H9 (cell line): ENCODE measurements at regions not wholly inside any gene's neighbourhood (a gene's known extent, or its start where the extent isn't known, plus 50 kb on each side); places are given as distances from the start of the nearest gene placed in this dataset.

Experiments used
- DNase-seq: peaks from one replicate; pipeline ENCODE4 v3.0.0-alpha.2; 2017
- H2AFZ ChIP-seq: one replicate; pipeline ENCODE4 v1.6.1; 2013; ENCODE audit warnings: mild to moderate bottlenecking, low read length, control low read depth, moderate library complexity
- H2AK5ac ChIP-seq: 2 replicates; pipeline ENCODE4 v1.6.1; 2013; ENCODE audit warnings: low read length, control low read depth, mixed read lengths; ENCODE audit not compliant: insufficient read length
- H2BK120ac ChIP-seq: one replicate; pipeline ENCODE4 v1.6.1; 2013; ENCODE audit warnings: low read depth, mild to moderate bottlenecking, low read length, control low read depth, inconsistent platforms; ENCODE audit not compliant: poor library complexity, severe bottlenecking
- H2BK12ac ChIP-seq: 2 replicates; pipeline ENCODE4 v1.6.1; 2013; ENCODE audit warnings: low read length, control low read depth, mixed read lengths, low read depth; ENCODE audit not compliant: insufficient read length
- H2BK15ac ChIP-seq: 2 replicates; pipeline ENCODE4 v1.6.1; 2013; ENCODE audit warnings: low read depth, low read length, control low read depth
- H2BK20ac ChIP-seq: one replicate; pipeline ENCODE4 v1.6.1; 2013; ENCODE audit warnings: low read depth, mild to moderate bottlenecking, low read length, control low read depth, inconsistent platforms; ENCODE audit not compliant: poor library complexity, severe bottlenecking
- H2BK5ac ChIP-seq: 2 replicates; pipeline ENCODE4 v1.6.1; 2013; ENCODE audit warnings: low read length, control low read depth, mixed read lengths; ENCODE audit not compliant: insufficient read length
- H3K14ac ChIP-seq: 2 replicates; pipeline ENCODE4 v1.6.1; 2013; ENCODE audit warnings: low read length, control low read depth; ENCODE audit not compliant: insufficient read depth
- H3K18ac ChIP-seq: 2 replicates; pipeline ENCODE4 v1.6.1; 2013; ENCODE audit warnings: low read depth, mild to moderate bottlenecking, mixed read lengths, low read length, control low read depth; ENCODE audit not compliant: insufficient read length
- H3K23ac ChIP-seq: 2 replicates; pipeline ENCODE4 v1.6.1; 2013; ENCODE audit warnings: low read length, control low read depth, mixed read lengths, low read depth; ENCODE audit not compliant: insufficient read length
- H3K23me2 ChIP-seq: 2 replicates; pipeline ENCODE4 v1.6.1; 2013; ENCODE audit warnings: low read depth, mild to moderate bottlenecking, mixed read lengths, low read length, control low read depth; ENCODE audit not compliant: insufficient read length, poor library complexity, severe bottlenecking
- H3K27ac ChIP-seq: 2 replicates; pipeline ENCODE4 v1.5.1; 2013; ENCODE audit warnings: low read length, control low read depth, mixed read lengths, low read depth; ENCODE audit not compliant: insufficient read length
- H3K27me3 ChIP-seq: 2 replicates; pipeline ENCODE4 v1.6.1; 2013; ENCODE audit warnings: low read length, control low read depth, inconsistent platforms; ENCODE audit not compliant: insufficient read depth
- H3K4ac ChIP-seq: 2 replicates; pipeline ENCODE4 v1.6.1; 2013; ENCODE audit warnings: low read depth, mild to moderate bottlenecking, control low read depth, inconsistent platforms, low read length, moderate library complexity
- H3K4me1 ChIP-seq: 2 replicates; pipeline ENCODE4 v1.6.1; 2013; ENCODE audit warnings: low read length, control low read depth, inconsistent platforms; ENCODE audit not compliant: insufficient read depth
- H3K4me2 ChIP-seq: 2 replicates; pipeline ENCODE4 v1.6.1; 2013; ENCODE audit warnings: low read length, control low read depth, mixed read lengths; ENCODE audit not compliant: insufficient read length, insufficient read depth
- H3K56ac ChIP-seq: 2 replicates; pipeline ENCODE4 v1.6.1; 2013; ENCODE audit warnings: low read depth, mild to moderate bottlenecking, mixed read lengths, low read length, control low read depth; ENCODE audit not compliant: insufficient read length
- H3K79me1 ChIP-seq: 2 replicates; pipeline ENCODE4 v1.6.1; 2013; ENCODE audit warnings: low read depth, mild to moderate bottlenecking, moderate library complexity, low read length, control low read depth, inconsistent platforms; ENCODE audit not compliant: insufficient read depth, poor library complexity, severe bottlenecking
- H3K79me2 ChIP-seq: 2 replicates; pipeline ENCODE4 v1.6.1; 2013; ENCODE audit warnings: low read length, control low read depth, inconsistent platforms; ENCODE audit not compliant: insufficient read depth
- H3K9ac ChIP-seq: 2 replicates; pipeline ENCODE4 v1.6.1; 2013; ENCODE audit warnings: low read length, control low read depth, mixed read lengths; ENCODE audit not compliant: insufficient read length; ENCODE audit errors: extremely low read depth
- H3K9me3 ChIP-seq: one replicate; pipeline ENCODE4 v1.6.1; 2013; ENCODE audit warnings: low read depth, low read length, inconsistent platforms; ENCODE audit not compliant: control insufficient read depth
- H3T11ph ChIP-seq: one replicate; pipeline ENCODE4 v1.6.1; 2013; ENCODE audit warnings: mild to moderate bottlenecking, low read length, control low read depth, inconsistent platforms
- H4K20me1 ChIP-seq: one replicate; pipeline ENCODE4 v1.6.1; 2013; ENCODE audit not compliant: control insufficient read depth, insufficient read length, insufficient read depth
- H4K5ac ChIP-seq: 2 replicates; pipeline ENCODE4 v1.6.1; 2013; ENCODE audit warnings: low read depth, mild to moderate bottlenecking, mixed read lengths, low read length, control low read depth; ENCODE audit not compliant: insufficient read length
- H4K8ac ChIP-seq: replicated peaks from 2 replicates; pipeline ENCODE4 v1.6.1; 2013; ENCODE audit warnings: low read length, control low read depth, mixed read lengths, low read depth; ENCODE audit not compliant: insufficient read length
- H4K91ac ChIP-seq: 2 replicates; pipeline ENCODE4 v1.6.1; 2013; ENCODE audit warnings: low read depth, mild to moderate bottlenecking, moderate library complexity, mixed read lengths, low read length, control low read depth; ENCODE audit not compliant: insufficient read length
- H3K27ac Mint-ChIP-seq, 3 experiments: 2 replicates in 2 of 3; 3 replicates in 1 of 3; pipeline ENCODE4 v1.8.0; 2020 to 2021; ENCODE audit warnings: mixed read lengths in 3 of 3, mild to moderate bottlenecking in 1 of 3, moderate library complexity in 1 of 3
- H3K27me3 Mint-ChIP-seq: 2 replicates; pipeline ENCODE4 v1.8.0; 2021; ENCODE audit warnings: low read depth, mild to moderate bottlenecking, moderate library complexity, mixed read lengths
- H3K36me3 Mint-ChIP-seq, 3 experiments: 2 replicates in 2 of 3; 3 replicates in 1 of 3; pipeline ENCODE4 v1.8.0; 2020 to 2021; ENCODE audit warnings: low read depth in 3 of 3, mixed read lengths in 3 of 3; ENCODE audit not compliant: insufficient read depth in 1 of 3
- H3K4me1 Mint-ChIP-seq, 2 experiments: 2 replicates each; pipeline ENCODE4 v1.8.0; 2020; ENCODE audit warnings: mixed read lengths in 2 of 2
- H3K4me3 Mint-ChIP-seq, 2 experiments: 2 replicates in 1 of 2; 3 replicates in 1 of 2; pipeline ENCODE4 v1.8.0; 2020 to 2021; ENCODE audit warnings: mild to moderate bottlenecking in 2 of 2, mixed read lengths in 2 of 2, moderate library complexity in 1 of 2
- H3K9me3 Mint-ChIP-seq, 2 experiments: 2 replicates in 1 of 2; 3 replicates in 1 of 2; pipeline ENCODE4 v1.8.0; 2020; ENCODE audit warnings: mild to moderate bottlenecking in 2 of 2, mixed read lengths in 2 of 2, moderate library complexity in 1 of 2
- CTCF ChIP-seq: fragments of 200-600 bp; sonication (generic); conservative IDR thresholded peaks from 3 replicates; pipeline ENCODE4 v1.8.0; 2021; ENCODE audit warnings: antibody characterized with exemption, mild to moderate bottlenecking
- WGBS: extraction: QIAGEN DNeasy Blood & Tissue Kit; methylation state at CpG from one replicate; pipeline ENCODE4 v1.1.7; 2013; ENCODE audit warnings: missing lambda C conversion rate, low lambda C conversion rate, mixed read lengths; ENCODE audit not compliant: insufficient read length; ENCODE audit errors: extremely low coverage; 5-methylcytosine and 5-hydroxymethylcytosine counted together

GRCh38 chr2:160984426-160985077, 175.7 kb upstream of the TANK start:
- no peak overlapping the region for H2BK5ac ChIP-seq
- no peak overlapping the region for H2AFZ ChIP-seq
- no peak overlapping the region for H4K8ac ChIP-seq
- no peak overlapping the region for H2BK12ac ChIP-seq
- H2BK20ac ChIP-seq, result no peak overlapping the region
- no peak overlapping the region for H3K27ac ChIP-seq
- TF ChIP-seq CTCF, result no peak
- H3K27ac Mint-ChIP-seq, result peak overlapping the region in 1 of 3 experiments; percentile 2; a peak in 1 of 7 replicates
- no peak overlapping the region for H3K9ac ChIP-seq
- WGBS, result no CpG with 5 or more reads among the region's 3 CpGs
- H3K4me3 Mint-ChIP-seq, result no peak overlapping the region
- no peak overlapping the region for H3K23ac ChIP-seq
- no peaks in the 10 kb centered on the region for H4K20me1 ChIP-seq
- H3K14ac ChIP-seq, result no peak overlapping the region
- H4K91ac ChIP-seq, result no peak overlapping the region
- H3T11ph ChIP-seq, result no peak overlapping the region
- peaks cover 0 to 11% (median 0%) of the 10 kb centered on the region in 3 experiments; a peak in 4 of 7 replicates for H3K36me3 Mint-ChIP-seq
- no peaks in the 10 kb centered on the region for H3K27me3 Mint-ChIP-seq
- no peaks in the 10 kb centered on the region for H3K9me3 ChIP-seq
- H3K79me2 ChIP-seq, result no peaks in the 10 kb centered on the region
- no peaks in the 10 kb centered on the region for H3K79me1 ChIP-seq
- no peak overlapping the region for H3K4me2 ChIP-seq
- no peak for DNase-seq
- H3K56ac ChIP-seq, result no peak overlapping the region
- no peak overlapping the region for H3K4ac ChIP-seq
- no peak overlapping the region for H4K5ac ChIP-seq
- H3K9me3 Mint-ChIP-seq, result peaks cover 7% of the 10 kb centered on the region in 2 experiments; a peak in 4 of 5 replicates
- no peak overlapping the region for H3K18ac ChIP-seq
- H2AK5ac ChIP-seq, result no peak overlapping the region
- H3K27me3 ChIP-seq, result no peaks in the 10 kb centered on the region
- H2BK120ac ChIP-seq, result no peak overlapping the region
- H3K4me1 Mint-ChIP-seq, result no peaks in the 10 kb centered on the region
- no peak overlapping the region for H2BK15ac ChIP-seq
- no peaks in the 10 kb centered on the region for H3K23me2 ChIP-seq
- peaks cover 3% of the 10 kb centered on the region; the same call in 1 of the 2 replicates for H3K4me1 ChIP-seq
